Dermis microvascular lymphatic vessel endothelial cell (primary cell): ENCODE measurements at regions not wholly inside any gene's neighbourhood (a gene's known extent, or its start where the extent isn't known, plus 50 kb on each side); places are given as distances from the start of the nearest gene placed in this dataset.

Experiments used
- DNase-seq, 2 donors: peaks; one replicate each; pipeline versions ENCODE4 v3.0.0 to v3.0.0-alpha.2; 2010; ENCODE audit warnings: low read depth in 2 of 2

GRCh38 chrX:97763981-97764380, 880.3 kb downstream of the RPA4 start:
- DNase-seq, result no peak

- no peak for DNase-seq
Observed at GRCh38 chrX:97766501-97767095, 882.9 kb downstream of the RPA4 start.

GRCh38 chrX:97787311-97787710, 903.6 kb downstream of the RPA4 start:
- no peak for DNase-seq

GRCh38 chrX:97787849-97788248, 904.1 kb downstream of the RPA4 start:
- DNase-seq, result no peak

GRCh38 chrX:97790850-97791249, 907.1 kb downstream of the RPA4 start:
- DNase-seq, result no peak

GRCh38 chrX:97797076-97797475, 913.4 kb downstream of the RPA4 start:
- no peak for DNase-seq

GRCh38 chrX:97806238-97806637, 922.5 kb downstream of the RPA4 start:
- DNase-seq, result no peak

- DNase-seq, result no peak
Observed at GRCh38 chrX:97806946-97807345, 923.2 kb downstream of the RPA4 start.

- DNase-seq, result no peak
Observed at GRCh38 chrX:97820170-97820569, 936.5 kb downstream of the RPA4 start.

- no peak for DNase-seq
Observed at GRCh38 chrX:97828471-97828870, 944.8 kb downstream of the RPA4 start.

GRCh38 chrX:97835969-97836368, 952.3 kb downstream of the RPA4 start:
- DNase-seq, result no peak

- no peak for DNase-seq
Observed at GRCh38 chrX:97841544-97842179, 958.0 kb downstream of the RPA4 start.

- no peak for DNase-seq
Observed at GRCh38 chrX:97842468-97843199, 958.9 kb downstream of the RPA4 start.

GRCh38 chrX:97843200-97843811, 959.6 kb downstream of the RPA4 start:
- no peak for DNase-seq

GRCh38 chrX:97844161-97844560, 960.5 kb downstream of the RPA4 start:
- no peak for DNase-seq

- no peak for DNase-seq
Observed at GRCh38 chrX:97844943-97845342, 961.2 kb downstream of the RPA4 start.

GRCh38 chrX:97845451-97845850, 961.7 kb downstream of the RPA4 start:
- no peak for DNase-seq

GRCh38 chrX:97846228-97846627, 962.5 kb downstream of the RPA4 start:
- DNase-seq, result no peak

- DNase-seq, result no peak
Observed at GRCh38 chrX:97846718-97847237, 963.1 kb downstream of the RPA4 start.

- no peak for DNase-seq
Observed at GRCh38 chrX:97847885-97848679, 964.4 kb downstream of the RPA4 start.

- DNase-seq, result no peak
Observed at GRCh38 chrX:97849951-97850350, 966.2 kb downstream of the RPA4 start.
